Stimulated activated CD8-positive, alpha-beta memory T cell treated with anti-CD3 and anti-CD28 coated beads, Interleukin-12 subunit alpha, Interleukin-12 subunit beta, amount 100 ng/mL, for 1 hour (primary cell): ENCODE measurements at regions not wholly inside any gene's neighbourhood (a gene's known extent, or its start where the extent isn't known, plus 50 kb on each side); places are given as distances from the start of the nearest gene placed in this dataset.

Experiments used
- DNase-seq: peaks from one replicate; pipeline ENCODE4 v3.0.0-alpha.2; 2020; ENCODE audit warnings: low read depth

DNA sequence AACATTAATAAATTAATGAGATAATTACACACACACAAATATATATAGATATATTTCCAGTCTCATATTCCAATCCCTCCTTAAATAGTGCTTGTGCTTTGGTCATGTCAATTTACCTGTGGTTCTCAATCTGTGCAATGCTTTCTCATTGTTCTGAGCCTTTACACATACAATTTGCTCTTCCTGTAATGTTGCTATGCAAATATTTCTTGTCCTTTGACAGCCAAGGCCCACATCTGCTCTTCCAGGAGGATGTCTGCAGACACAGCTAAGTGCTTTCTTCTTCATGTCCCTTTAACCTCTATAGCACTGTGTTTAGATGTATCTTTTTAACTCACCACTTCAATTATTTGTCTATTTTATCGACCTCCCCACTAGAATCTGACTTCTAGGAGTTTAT is 67.3 kb upstream of the RAPGEF2 start:
- DNase-seq: no peak

DNA sequence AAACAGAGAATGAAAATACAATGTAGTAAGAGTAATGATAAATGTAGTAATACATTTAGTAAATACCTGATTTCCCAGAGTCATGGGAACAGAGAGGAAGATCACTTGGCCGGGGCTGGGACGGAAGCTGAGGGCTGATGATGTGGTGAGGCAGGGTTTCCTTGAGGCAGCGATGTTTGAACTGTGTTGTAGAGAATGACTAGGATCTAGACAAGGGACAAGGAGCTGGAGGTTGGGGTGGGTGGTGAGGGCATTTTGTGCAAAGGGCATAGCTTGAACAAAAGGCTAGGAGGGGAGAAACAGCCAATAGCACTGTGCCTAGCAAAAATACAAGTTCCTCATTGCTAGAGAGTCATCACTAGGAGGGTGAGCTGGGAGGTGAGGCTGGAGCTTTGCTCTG is 64.3 kb upstream of the RAPGEF2 start:
- no peak for DNase-seq

DNA sequence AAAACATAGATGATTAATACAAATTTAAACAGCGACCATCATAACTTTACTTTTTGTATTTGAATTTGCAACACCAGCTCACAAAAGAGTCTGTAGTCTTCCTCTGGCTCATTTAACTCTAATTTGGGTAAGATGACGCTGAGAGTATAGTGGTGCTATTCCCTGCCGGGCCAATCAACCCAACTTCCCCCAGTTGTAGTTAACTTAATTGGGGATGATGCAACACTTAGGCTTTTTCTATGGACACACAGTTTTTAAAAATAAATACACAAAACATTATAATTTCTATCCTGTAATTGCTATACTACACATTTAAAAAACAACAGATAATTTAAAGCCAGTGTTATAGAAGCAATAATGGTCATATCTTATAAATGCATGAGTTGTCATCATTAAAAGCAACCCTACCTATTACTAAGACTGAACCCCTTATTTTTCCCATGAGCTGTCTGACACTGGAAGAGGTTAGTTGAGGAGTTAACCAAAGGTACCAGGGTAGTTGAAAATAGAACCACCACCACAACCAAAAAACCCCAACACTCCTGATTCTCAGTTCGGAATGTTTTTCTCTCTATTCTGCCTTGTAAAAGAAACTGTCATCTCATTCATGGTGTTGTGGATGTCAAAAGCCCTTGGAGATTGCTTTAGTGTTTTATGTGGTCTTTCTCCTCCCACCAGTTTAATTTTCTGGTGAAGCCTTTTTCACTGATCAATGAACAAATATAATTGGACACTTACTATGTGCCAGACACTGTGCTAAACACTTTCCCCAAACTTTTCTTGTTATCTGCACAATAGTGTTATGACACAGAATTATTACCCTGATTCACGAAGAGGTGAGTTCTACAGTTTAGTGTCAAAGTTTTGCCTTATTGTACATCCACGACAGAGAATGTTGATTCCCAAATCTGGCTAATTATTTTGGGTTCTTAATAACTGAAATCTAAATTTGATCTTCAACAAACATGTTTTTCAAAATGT is 61.5 kb upstream of the RAPGEF2 start:
- no peak for DNase-seq

DNA sequence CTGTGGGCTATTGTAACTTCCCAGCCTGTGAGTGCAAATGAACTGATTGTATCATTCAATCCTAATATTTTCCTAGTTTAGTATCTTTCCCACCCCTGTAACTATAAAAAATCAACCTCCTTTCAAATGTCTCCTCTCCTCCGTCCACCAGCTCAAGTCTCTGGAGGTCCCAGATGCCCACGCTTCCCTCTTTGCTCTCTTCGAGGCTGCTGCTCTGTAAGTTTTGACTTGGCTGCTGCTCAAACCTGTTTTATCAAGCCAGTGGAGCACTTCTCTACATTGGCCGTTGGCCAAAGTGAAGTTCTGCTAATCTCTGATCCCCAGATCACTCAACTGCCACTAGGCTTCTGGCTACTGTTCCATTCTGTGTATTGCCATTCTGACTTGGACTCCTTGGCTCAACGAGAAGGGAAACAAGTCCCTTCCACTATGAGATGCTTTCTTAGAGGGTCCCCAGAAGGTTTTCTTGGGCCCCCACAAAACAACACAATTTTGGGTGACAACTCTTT is 60.7 kb upstream of the RAPGEF2 start:
- DNase-seq: no peak

- no peak for DNase-seq
Measured at GRCh38 chr4:159042868-159043267, 60.0 kb upstream of the RAPGEF2 start.

- no peak for DNase-seq
Measured at GRCh38 chr4:159043861-159044260, 59.0 kb upstream of the RAPGEF2 start.

DNA sequence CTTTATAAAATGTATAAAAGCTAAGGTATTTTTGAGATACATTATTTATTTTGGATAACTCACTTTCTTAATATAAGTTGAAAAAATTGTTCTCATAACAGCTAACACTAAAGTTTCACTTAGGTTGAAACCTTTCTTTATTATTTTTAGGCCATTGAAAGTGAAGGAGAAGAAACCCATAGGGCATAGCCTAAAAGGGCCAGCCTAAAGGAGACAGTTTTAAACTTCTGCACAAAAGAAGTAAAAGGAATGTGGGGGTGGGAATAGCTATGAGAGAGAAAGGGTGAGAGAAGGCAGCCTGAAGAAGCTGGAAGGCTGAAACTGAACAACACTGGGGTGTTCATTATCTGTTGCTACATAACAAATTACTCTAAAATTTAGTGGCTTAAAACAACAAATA is 57.6 kb upstream of the RAPGEF2 start:
- DNase-seq: no peak

DNA sequence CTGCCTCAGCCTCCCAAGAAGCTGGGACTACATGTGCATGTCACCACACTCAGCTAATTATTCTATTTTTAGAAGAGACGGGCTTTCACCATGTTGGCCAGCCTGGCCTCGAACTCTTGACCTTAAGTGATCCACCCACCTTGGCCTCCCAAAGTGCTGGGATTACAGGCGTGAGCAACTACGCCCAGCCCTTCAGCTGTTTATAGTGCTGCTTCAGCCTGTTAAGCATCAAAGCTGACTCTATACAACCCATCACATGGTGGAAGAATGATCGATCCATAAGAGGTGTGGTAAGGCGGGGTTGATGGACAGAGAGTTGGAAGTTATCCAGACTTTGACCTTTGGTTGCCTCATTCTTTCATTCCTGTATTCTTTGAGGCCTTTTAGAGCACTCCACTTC is 56.2 kb upstream of the RAPGEF2 start:
- DNase-seq: no peak

- peak; percentile 0 for DNase-seq
Measured at GRCh38 chr4:159047478-159048165, 55.3 kb upstream of the RAPGEF2 start.

GRCh38 chr4:159048166-159048886 is 54.6 kb upstream of the RAPGEF2 start:
- no peak for DNase-seq

DNA sequence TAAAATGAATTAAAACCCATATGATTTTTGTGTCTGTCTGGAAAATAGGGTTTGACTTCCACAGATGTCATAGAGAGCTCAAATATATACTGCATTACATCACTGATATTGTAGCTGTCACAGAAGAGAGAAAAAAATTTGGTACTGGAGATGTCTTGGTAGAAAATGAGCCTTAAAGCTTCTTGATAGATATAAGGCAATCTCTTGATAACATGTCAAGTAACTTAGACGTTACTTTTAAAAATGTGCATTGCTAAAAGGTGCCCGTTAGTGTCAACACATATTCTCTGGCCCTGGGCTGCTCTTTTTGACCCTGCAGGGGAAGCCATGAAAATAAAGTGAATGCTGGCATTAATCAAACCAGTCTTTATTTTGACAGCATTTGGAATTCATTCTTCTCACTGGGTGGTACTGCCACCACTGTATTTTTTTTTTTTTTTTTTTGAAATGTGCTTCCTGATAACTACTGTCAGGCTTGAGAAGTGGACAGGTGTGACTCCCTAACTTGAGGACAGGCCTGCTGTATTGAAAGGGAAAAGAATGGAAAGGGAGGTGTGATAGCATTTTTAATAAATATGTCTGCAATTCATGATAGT is 53.0 kb upstream of the RAPGEF2 start:
- DNase-seq: no peak

DNA sequence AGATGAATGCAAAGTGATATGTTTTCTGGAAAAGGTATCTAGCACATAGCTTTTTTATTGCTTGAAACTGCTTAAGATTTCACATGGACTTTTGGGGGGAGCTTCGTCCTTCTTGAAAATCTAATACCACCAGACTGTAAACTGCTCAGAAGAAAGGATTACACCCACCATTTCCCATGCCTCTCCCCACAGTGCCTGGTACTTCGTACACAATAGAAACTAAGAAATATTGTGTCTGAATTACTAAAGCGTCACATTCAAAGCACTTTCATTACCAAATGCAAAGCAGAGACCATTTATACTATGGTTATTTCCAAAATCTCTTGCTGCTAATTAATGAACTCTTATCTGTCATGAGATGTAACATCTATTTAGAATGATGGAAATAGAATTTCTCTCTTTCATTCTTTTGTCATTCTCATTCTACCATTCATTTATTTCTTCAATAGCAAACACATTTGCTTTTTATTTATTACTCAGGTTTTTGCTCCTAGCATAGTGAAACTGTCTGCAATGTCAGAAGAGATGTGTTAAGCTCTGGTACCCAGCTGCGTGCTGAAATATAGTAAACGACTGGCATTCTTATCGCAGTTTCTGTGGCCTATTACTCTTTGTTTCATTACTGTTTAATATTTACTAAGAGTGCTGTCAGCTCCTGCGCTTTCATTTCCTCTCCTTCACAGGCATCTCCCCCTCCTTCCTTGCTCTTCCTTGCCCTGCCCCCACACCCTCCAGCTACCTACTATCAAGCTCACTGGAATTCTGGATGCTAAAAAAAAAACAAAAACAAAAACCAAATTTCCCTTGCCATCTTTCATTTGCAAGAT is 51.4 kb upstream of the RAPGEF2 start:
- no peak for DNase-seq

GRCh38 chr4:159052315-159052714 is 50.6 kb upstream of the RAPGEF2 start:
- no peak for DNase-seq
